Thyroid gland (tissue), 4 donors: ENCODE measurements at regions not wholly inside any gene's neighbourhood (a gene's known extent, or its start where the extent isn't known, plus 50 kb on each side); places are given as distances from the start of the nearest gene placed in this dataset.

Experiments used
- POLR2A ChIP-seq, 2 donors: fragments of 450-650 bp; IDR thresholded peaks; one replicate each; pipeline ENCODE4 v1.6.1; 2017; ENCODE audit warnings: antibody characterized with exemption in 2 of 2, mild to moderate bottlenecking in 2 of 2, moderate library complexity in 1 of 2
- TF ChIP-seq, protein P1 (sequence below), 6 experiments: fragments of 200-600 bp in 3 of 6; fragments of 450-650 bp in 3 of 6; sonication (generic) in 3 of 6; IDR thresholded peaks; one replicate each; pipeline ENCODE4 v1.5.1; 2016 to 2019; ENCODE audit warnings: antibody characterized with exemption in 6 of 6, mild to moderate bottlenecking in 2 of 6, inconsistent platforms in 1 of 6, moderate library complexity in 1 of 6

DNA sequence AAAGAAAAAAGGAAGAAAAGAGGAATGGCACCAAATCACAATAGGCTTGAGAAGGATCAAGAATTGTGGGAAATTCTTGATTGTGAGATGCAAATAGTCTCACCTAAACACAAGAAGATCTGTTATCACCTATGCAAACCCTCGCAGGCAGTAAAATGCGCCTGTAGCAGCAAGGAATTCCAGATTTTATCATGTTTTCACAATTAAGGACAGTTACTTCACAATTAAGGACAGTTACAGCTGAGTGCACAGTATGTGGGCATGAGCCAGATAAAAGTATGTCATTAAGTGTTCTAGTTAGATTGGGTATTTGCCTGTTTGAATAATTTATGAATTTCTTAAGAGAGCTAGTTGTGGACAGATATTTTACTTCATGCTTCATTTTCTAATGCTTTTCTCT is 336.2 kb downstream of the CDC14C start:
- TF ChIP-seq, protein P1, sequence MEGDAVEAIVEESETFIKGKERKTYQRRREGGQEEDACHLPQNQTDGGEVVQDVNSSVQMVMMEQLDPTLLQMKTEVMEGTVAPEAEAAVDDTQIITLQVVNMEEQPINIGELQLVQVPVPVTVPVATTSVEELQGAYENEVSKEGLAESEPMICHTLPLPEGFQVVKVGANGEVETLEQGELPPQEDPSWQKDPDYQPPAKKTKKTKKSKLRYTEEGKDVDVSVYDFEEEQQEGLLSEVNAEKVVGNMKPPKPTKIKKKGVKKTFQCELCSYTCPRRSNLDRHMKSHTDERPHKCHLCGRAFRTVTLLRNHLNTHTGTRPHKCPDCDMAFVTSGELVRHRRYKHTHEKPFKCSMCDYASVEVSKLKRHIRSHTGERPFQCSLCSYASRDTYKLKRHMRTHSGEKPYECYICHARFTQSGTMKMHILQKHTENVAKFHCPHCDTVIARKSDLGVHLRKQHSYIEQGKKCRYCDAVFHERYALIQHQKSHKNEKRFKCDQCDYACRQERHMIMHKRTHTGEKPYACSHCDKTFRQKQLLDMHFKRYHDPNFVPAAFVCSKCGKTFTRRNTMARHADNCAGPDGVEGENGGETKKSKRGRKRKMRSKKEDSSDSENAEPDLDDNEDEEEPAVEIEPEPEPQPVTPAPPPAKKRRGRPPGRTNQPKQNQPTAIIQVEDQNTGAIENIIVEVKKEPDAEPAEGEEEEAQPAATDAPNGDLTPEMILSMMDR (IDR thresholded peaks at IDR 0.05) = no peak
- no peak for TF ChIP-seq POLR2A (IDR thresholded peaks at IDR 0.05)
